K562 (cell line): ENCODE measurements at regions not wholly inside any gene's neighbourhood (a gene's known extent, or its start where the extent isn't known, plus 50 kb on each side); places are given as distances from the start of the nearest gene placed in this dataset.

Experiments used
- ATAC-seq: fragments of 200-7000 bp; cut with Tn5 transposase; 3 replicates; pipeline ENCODE4 v1.9.1; 2020; ENCODE audit warnings: moderate library complexity
- BruUV-seq: library from RNA; stranded (reverse); fragments of 400-500 nt; replicated peaks from 2 replicates; lab custom pipeline; 2021; lab: Mats Ljungman, UMichigan
- CTCF ChIA-PET: fragments of 300-600 bp; formaldehyde crosslinking; extraction: SDS; loops from one replicate; lab custom pipeline; 2021; ENCODE audit warnings: low intra/inter-chr PET ratio; lab: Yijun Ruan, JAX
- POLR2A ChIA-PET: fragments of 300-600, 350-650 bp; sonication (Branson Sonifier 250); formaldehyde crosslinking; extraction: SDS; loops from one replicate; lab custom pipeline; 2021; ENCODE audit warnings: antibody characterized with exemption, inconsistent platforms; lab: Yijun Ruan, JAX
- DNase-seq, 4 experiments: peaks; one replicate each; pipeline versions ENCODE4 v3.0.0 to v3.0.0-alpha.2; 2011 to 2018; ENCODE audit warnings: low spot score in 3 of 4, mixed read lengths in 3 of 4; ENCODE audit errors: extremely low read depth in 1 of 4
- FAIRE-seq: peaks from 2 replicates; lab custom pipeline; 2011; peaks lifted over from hg19 to GRCh38; lab: Jason Lieb, UNC
- H2AFZ ChIP-seq: 2 replicates; pipeline ENCODE4 v1.6.0; 2011; ENCODE audit warnings: low read depth, low read length, control low read depth, inconsistent platforms
- H3K27ac ChIP-seq: fragments of 200-600 bp; 3 replicates; pipeline ENCODE4 v1.8.0; 2011; ENCODE audit warnings: low read depth, mild to moderate bottlenecking, control low read depth, inconsistent platforms, low read length, moderate library complexity, mixed read lengths; ENCODE audit errors: extremely low read depth
- H3K27me3 ChIP-seq, 2 experiments: fragments of 300-600 bp in 1 of 2; 2 replicates in 1 of 2; 3 replicates in 1 of 2; pipeline versions ENCODE4 v1.6.0 to v1.8.0; 2011; ENCODE audit warnings: inconsistent platforms in 2 of 2, low read length in 2 of 2, mild to moderate bottlenecking in 1 of 2, mixed read lengths in 1 of 2, moderate library complexity in 1 of 2; ENCODE audit not compliant: control insufficient read depth in 2 of 2, insufficient read depth in 2 of 2
- H3K36me3 ChIP-seq: fragments of 300-600 bp; 3 replicates; pipeline ENCODE4 v1.8.0; 2011; ENCODE audit warnings: mild to moderate bottlenecking, low read length, inconsistent platforms; ENCODE audit not compliant: control insufficient read depth, insufficient read depth
- H3K4me1 ChIP-seq, 2 experiments: fragments of 200-600 bp in 1 of 2; replicated peaks in 1 of 2; 2 replicates in 1 of 2; 3 replicates in 1 of 2; pipeline versions ENCODE4 v1.5.1 to v1.8.0; 2011; ENCODE audit warnings: inconsistent platforms in 2 of 2, low read length in 2 of 2, mild to moderate bottlenecking in 1 of 2, mixed read lengths in 1 of 2, moderate library complexity in 1 of 2; ENCODE audit not compliant: control insufficient read depth in 2 of 2, insufficient read depth in 2 of 2
- H3K4me2 ChIP-seq: 2 replicates; pipeline ENCODE4 v1.6.1; 2011; ENCODE audit warnings: low read length, control low read depth, inconsistent platforms, mixed read lengths; ENCODE audit not compliant: insufficient read depth
- H3K4me3 ChIP-seq: fragments of 200-600 bp; sonication (generic), shearing (Covaris generic); 2 replicates; pipeline ENCODE4 v1.5.1; 2016; ENCODE audit warnings: control low read depth, inconsistent platforms
- H3K79me2 ChIP-seq: fragments of 200-600 bp; 3 replicates; pipeline ENCODE4 v1.8.0; 2011; ENCODE audit warnings: low read length, inconsistent platforms; ENCODE audit not compliant: control insufficient read depth, insufficient read depth
- H3K9ac ChIP-seq, 2 experiments: 2 replicates each; pipeline versions ENCODE4 v1.6.0 to v1.6.1; 2011; ENCODE audit warnings: low read depth in 2 of 2, low read length in 2 of 2, control low read depth in 1 of 2, inconsistent platforms in 1 of 2, mild to moderate bottlenecking in 1 of 2, mixed read lengths in 1 of 2; ENCODE audit not compliant: insufficient read depth in 1 of 2
- H3K9me1 ChIP-seq: one replicate; pipeline ENCODE4 v1.6.0; 2011; ENCODE audit warnings: inconsistent platforms, mild to moderate bottlenecking, low read length, moderate library complexity; ENCODE audit not compliant: control insufficient read depth, insufficient read depth
- H3K9me3 ChIP-seq: replicated peaks from 2 replicates; pipeline ENCODE4 v1.5.1; 2011; ENCODE audit warnings: low read depth, low read length, inconsistent platforms; ENCODE audit not compliant: control insufficient read depth, insufficient read depth
- H4K20me1 ChIP-seq: replicated peaks from 2 replicates; pipeline ENCODE4 v1.6.1; 2011; ENCODE audit warnings: low read length, inconsistent platforms, mixed read lengths; ENCODE audit not compliant: control insufficient read depth, insufficient read depth
- CHD2 ChIP-seq: IDR thresholded peaks from 2 replicates; pipeline ENCODE4 v1.6.1; 2011; ENCODE audit warnings: low read depth, low read length
- CREBBP ChIP-seq: IDR thresholded peaks from one replicate; pipeline ENCODE4 v1.6.1; 2012; ENCODE audit warnings: low read depth, mild to moderate bottlenecking, control low read depth, inconsistent platforms, low read length
- DMBX1 ChIP-seq: fragments of 250-450 bp; sonication (Bioruptor Pico); IDR thresholded peaks from 2 replicates; pipeline ENCODE4 v1.8.0; 2022; ENCODE audit warnings: inconsistent platforms, mild to moderate bottlenecking, moderate library complexity, borderline replicate concordance
- ESRRB ChIP-seq: fragments of 250-450 bp; sonication (Bioruptor Pico); IDR thresholded peaks from 2 replicates; pipeline ENCODE4 v1.5.0; 2020; ENCODE audit warnings: mild to moderate bottlenecking, moderate library complexity, borderline replicate concordance
- GTF2A2 ChIP-seq: IDR thresholded peaks from 2 replicates; pipeline ENCODE4 v1.6.1; 2016; ENCODE audit warnings: mild to moderate bottlenecking, missing genetic modification characterization, missing compliant biosample characterization
- HDAC8 ChIP-seq: fragments of 450-650 bp; IDR thresholded peaks from 2 replicates; pipeline ENCODE4 v1.6.1; 2016; ENCODE audit warnings: mild to moderate bottlenecking, missing genetic modification characterization, moderate library complexity, missing compliant biosample characterization
- KLF16 ChIP-seq: IDR thresholded peaks from 2 replicates; pipeline ENCODE4 v1.6.1; 2016; ENCODE audit warnings: antibody characterized with exemption
- MGA ChIP-seq: fragments of 450-650 bp; IDR thresholded peaks from 2 replicates; pipeline ENCODE4 v1.6.1; 2016; ENCODE audit warnings: mild to moderate bottlenecking, moderate library complexity
- MYBL2 ChIP-seq, 2 experiments: fragments of 450-650 bp in 1 of 2; sonication (generic) in 1 of 2; formaldehyde crosslinking in 1 of 2; IDR thresholded peaks; 2 replicates each; pipeline versions ENCODE4 v1.6.1 to v1.8.1; 2017 to 2022; ENCODE audit warnings: borderline replicate concordance in 1 of 2, inconsistent platforms in 1 of 2, low read depth in 1 of 2, mild to moderate bottlenecking in 1 of 2, missing genetic modification reagents in 1 of 2, moderate library complexity in 1 of 2
- PHB2 ChIP-seq: fragments of 450-650 bp; IDR thresholded peaks from 2 replicates; pipeline ENCODE4 v1.6.1; 2017; ENCODE audit warnings: low read depth
- POLR2G ChIP-seq: fragments of 200-400 bp; formaldehyde crosslinking; IDR thresholded peaks from 2 replicates; pipeline ENCODE4 v1.6.1; 2017; ENCODE audit warnings: low read depth, mild to moderate bottlenecking, antibody characterized with exemption, low read length, moderate library complexity
- WGBS: fragments of 100-300 bp; shearing (Covaris generic); methylation state at CpG from one replicate; pipeline ENCODE4 v1.1.6; 2016; ENCODE audit warnings: low coverage, mixed read lengths; ENCODE audit not compliant: insufficient coverage; ENCODE audit errors: missing lambda C conversion rate; 5-methylcytosine and 5-hydroxymethylcytosine counted together
- in situ Hi-C: fragments of 300-500 bp; cut with MboI; formaldehyde crosslinking; loops from 4 replicates; pipeline ENCODE4 v1.15.0; 2018; ENCODE audit warnings: inconsistent platforms, mixed read lengths
- intact Hi-C: fragments of 100-400 bp; cut with micrococcal nuclease; formaldehyde crosslinking; loops from 2 replicates; pipeline ENCODE4 v1.14.2; 2022
- TF ChIP-seq, protein P1 (sequence below): sonication (generic); formaldehyde crosslinking; IDR thresholded peaks from 2 replicates; pipeline ENCODE4 v1.5.0; 2020; ENCODE audit warnings: missing genetic modification reagents

- Histone ChIP-seq H3K36me3 (no peaks in the 10 kb centered on the region), H3K4me1 (no peaks in the 10 kb centered on the region), H3K27me3 (peaks cover 3 to 8% of the 10 kb centered on the region in 2 experiments; a peak in 3 of 5 replicates), H3K9me3 (no peaks in the 10 kb centered on the region), H3K9me1 (no peaks in the 10 kb centered on the region), H3K9ac (no peak overlapping the region), H2AFZ (no peak overlapping the region), H3K4me3 (no peak overlapping the region), H3K4me2 (no peak overlapping the region), H3K27ac (no peak overlapping the region), H4K20me1 (no peaks in the 10 kb centered on the region), H3K79me2 (no peaks in the 10 kb centered on the region)
- ATAC-seq (no peak), FAIRE-seq (no peak), DNase-seq (no peak)
- BruUV-seq, result no TSS peak
- intact Hi-C loops, result no loop called here
- ChIA-PET CTCF (no interaction called here), POLR2A (interaction anchor here (1.3 kb wide), 1 partner anchor 15 kb away, joined by 3 read pairs; no protein-coding TSS in a partner anchor)
- 10% methylated on average over 2 of the region's 2 CpGs for WGBS
- in situ Hi-C loops, result no loop called here
- TF ChIP-seq HDAC8, result no peak
- no peak for TF ChIP-seq CREBBP
- no peak for TF ChIP-seq MYBL2 (IDR thresholded peaks at IDR 0.05; ENCODE audit: low read depth)
- TF ChIP-seq MYBL2 (CRISPR knock-in tag; IDR thresholded peaks at IDR 0.05; ENCODE audit: borderline replicate concordance), result no peak
- TF ChIP-seq MGA, result no peak
- TF ChIP-seq PHB2, result no peak
- no peak for TF ChIP-seq DMBX1 (CRISPR knock-in tag)
- TF ChIP-seq GTF2A2 (tag), result no peak
- TF ChIP-seq ESRRB, result no peak
- TF ChIP-seq, protein P1, sequence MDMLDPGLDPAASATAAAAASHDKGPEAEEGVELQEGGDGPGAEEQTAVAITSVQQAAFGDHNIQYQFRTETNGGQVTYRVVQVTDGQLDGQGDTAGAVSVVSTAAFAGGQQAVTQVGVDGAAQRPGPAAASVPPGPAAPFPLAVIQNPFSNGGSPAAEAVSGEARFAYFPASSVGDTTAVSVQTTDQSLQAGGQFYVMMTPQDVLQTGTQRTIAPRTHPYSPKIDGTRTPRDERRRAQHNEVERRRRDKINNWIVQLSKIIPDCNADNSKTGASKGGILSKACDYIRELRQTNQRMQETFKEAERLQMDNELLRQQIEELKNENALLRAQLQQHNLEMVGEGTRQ (CRISPR knock-in tag), result no peak
- TF ChIP-seq POLR2G, result no peak
- TF ChIP-seq KLF16, result no peak
- TF ChIP-seq CHD2, result no peak
These were observed 255.5 kb upstream of the SESN3 start for GRCh38 chr11:95486466-95486865.
